ENCODE measurements at regions not wholly inside any gene's neighbourhood (a gene's known extent, or its start where the extent isn't known, plus 50 kb on each side); places are given as distances from the start of the nearest gene placed in this dataset.

- H2AFZ ChIP-seq (ENCODE audit: low read length), result no peak overlapping the region
- H3K36me3 ChIP-seq (ENCODE audit: insufficient read depth, low read length), result no peaks in the 10 kb centered on the region
- no peak overlapping the region for H3K27ac ChIP-seq (ENCODE audit: low read depth, low read length)
- H3K9me3 ChIP-seq (ENCODE audit: low read depth, low read length), result no peaks in the 10 kb centered on the region
- H3K79me2 ChIP-seq (ENCODE audit: insufficient read depth, low read length), result no peaks in the 10 kb centered on the region
- H3K4me3 ChIP-seq (ENCODE audit: insufficient read depth, low read length), result no peak overlapping the region
- H3K4me2 ChIP-seq (ENCODE audit: insufficient read depth, low read length), result no peak overlapping the region
- no peak for TF ChIP-seq CTCF (IDR thresholded peaks at IDR 0.05; ENCODE audit: extremely low read depth, low read depth, low read length)
- H3K4me1 ChIP-seq (ENCODE audit: insufficient read depth, low read length), result no peaks in the 10 kb centered on the region
- H4K20me1 ChIP-seq (ENCODE audit: insufficient read depth, low read length), result no peaks in the 10 kb centered on the region
- no peaks in the 10 kb centered on the region for H3K27me3 ChIP-seq (ENCODE audit: insufficient read depth, low read length)
- DNase-seq (ENCODE audit: insufficient read length, low spot score, missing footprints), result no peak
Observed at GRCh38 chr12:13725049-13725448, 256.4 kb downstream of the GRIN2B start.

DNA sequence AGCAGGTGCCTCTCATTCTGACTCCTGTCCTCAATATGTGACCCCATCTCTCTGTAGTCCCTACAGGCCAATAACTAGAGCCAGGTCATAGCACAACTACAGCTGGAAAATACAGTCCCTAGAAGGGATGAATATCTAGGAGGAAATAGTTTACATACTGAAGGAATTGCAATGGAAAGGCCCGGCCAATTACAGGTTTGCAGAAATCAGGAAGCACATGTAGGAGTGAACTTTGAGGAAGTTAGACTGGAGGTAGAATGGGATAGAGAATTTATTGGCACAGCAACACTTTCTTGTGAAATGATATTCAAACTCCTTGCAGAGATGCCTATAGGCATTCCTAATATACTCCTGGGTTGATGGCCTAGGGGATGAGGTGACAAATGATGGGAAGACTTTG lies 257.3 kb downstream of the GRIN2B start:
- Histone ChIP-seq H3K4me3 (ENCODE audit: insufficient read depth, low read length) (no peak overlapping the region), H4K20me1 (ENCODE audit: insufficient read depth, low read length) (no peaks in the 10 kb centered on the region), H3K79me2 (ENCODE audit: insufficient read depth, low read length) (no peaks in the 10 kb centered on the region), H3K4me2 (ENCODE audit: insufficient read depth, low read length) (no peak overlapping the region), H2AFZ (ENCODE audit: low read length) (no peak overlapping the region), H3K27ac (ENCODE audit: low read depth, low read length) (no peak overlapping the region), H3K36me3 (ENCODE audit: insufficient read depth, low read length) (no peaks in the 10 kb centered on the region), H3K9me3 (ENCODE audit: low read depth, low read length) (no peaks in the 10 kb centered on the region), H3K4me1 (ENCODE audit: insufficient read depth, low read length) (no peaks in the 10 kb centered on the region), H3K27me3 (ENCODE audit: insufficient read depth, low read length) (no peaks in the 10 kb centered on the region)
- DNase-seq (ENCODE audit: insufficient read length, low spot score, missing footprints), result no peak
- no peak for TF ChIP-seq CTCF (IDR thresholded peaks at IDR 0.05; ENCODE audit: extremely low read depth, low read depth, low read length)

DNA sequence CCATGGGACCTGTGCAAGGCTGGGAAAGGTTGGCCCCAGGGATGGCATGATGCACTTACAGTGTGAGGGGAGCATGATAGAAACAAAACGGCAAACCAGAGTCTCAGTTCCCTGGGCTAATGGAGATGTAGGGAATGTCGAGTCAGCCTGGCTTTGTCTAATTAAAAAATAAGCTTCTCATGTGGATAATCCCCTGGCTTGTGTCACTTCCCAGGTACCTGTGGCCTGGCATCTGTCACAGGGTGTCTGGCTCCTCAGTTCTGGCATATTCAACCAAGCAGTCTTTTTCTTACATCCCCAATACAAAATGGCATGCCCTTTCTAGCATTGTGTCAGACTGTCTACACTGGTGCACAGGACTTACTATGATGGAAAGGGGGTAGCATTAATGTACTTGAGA lies 261.4 kb downstream of the GRIN2B start:
- no peak for TF ChIP-seq CTCF (IDR thresholded peaks at IDR 0.05; ENCODE audit: extremely low read depth, low read depth, low read length)
- no peaks in the 10 kb centered on the region for H3K36me3 ChIP-seq (ENCODE audit: insufficient read depth, low read length)
- H3K4me1 ChIP-seq (ENCODE audit: insufficient read depth, low read length), result no peaks in the 10 kb centered on the region
- no peak overlapping the region for H3K4me3 ChIP-seq (ENCODE audit: insufficient read depth, low read length)
- DNase-seq (ENCODE audit: insufficient read length, low spot score, missing footprints), result no peak
- H3K4me2 ChIP-seq (ENCODE audit: insufficient read depth, low read length), result no peak overlapping the region
- no peaks in the 10 kb centered on the region for H3K27me3 ChIP-seq (ENCODE audit: insufficient read depth, low read length)
- H2AFZ ChIP-seq (ENCODE audit: low read length), result no peak overlapping the region
- no peaks in the 10 kb centered on the region for H3K9me3 ChIP-seq (ENCODE audit: low read depth, low read length)
- no peaks in the 10 kb centered on the region for H3K79me2 ChIP-seq (ENCODE audit: insufficient read depth, low read length)
- no peaks in the 10 kb centered on the region for H4K20me1 ChIP-seq (ENCODE audit: insufficient read depth, low read length)
- H3K27ac ChIP-seq (ENCODE audit: low read depth, low read length), result no peak overlapping the region

GRCh38 chr12:13718271-13718670 lies 263.1 kb downstream of the GRIN2B start:
- no peak for TF ChIP-seq CTCF (IDR thresholded peaks at IDR 0.05; ENCODE audit: extremely low read depth, low read depth, low read length)
- Histone ChIP-seq H3K9me3 (ENCODE audit: low read depth, low read length) (no peaks in the 10 kb centered on the region), H2AFZ (ENCODE audit: low read length) (no peak overlapping the region)

More at GRCh38 chr12:13718271-13718670, 263.1 kb downstream of the GRIN2B start:
- no peaks in the 10 kb centered on the region for H3K4me1 ChIP-seq (ENCODE audit: insufficient read depth, low read length)
- H3K36me3 ChIP-seq (ENCODE audit: insufficient read depth, low read length), result no peaks in the 10 kb centered on the region
- DNase-seq (ENCODE audit: insufficient read length, low spot score, missing footprints), result no peak
- no peaks in the 10 kb centered on the region for H3K79me2 ChIP-seq (ENCODE audit: insufficient read depth, low read length)
- no peak overlapping the region for H3K4me2 ChIP-seq (ENCODE audit: insufficient read depth, low read length)
- H3K27me3 ChIP-seq (ENCODE audit: insufficient read depth, low read length), result no peaks in the 10 kb centered on the region
- H4K20me1 ChIP-seq (ENCODE audit: insufficient read depth, low read length), result no peaks in the 10 kb centered on the region
- no peak overlapping the region for H3K27ac ChIP-seq (ENCODE audit: low read depth, low read length)
- H3K4me3 ChIP-seq (ENCODE audit: insufficient read depth, low read length), result no peak overlapping the region

Data from osteoblast (primary cell).